ENCODE measurements at regions not wholly inside any gene's neighbourhood (a gene's known extent, or its start where the extent isn't known, plus 50 kb on each side); places are given as distances from the start of the nearest gene placed in this dataset.

DNA sequence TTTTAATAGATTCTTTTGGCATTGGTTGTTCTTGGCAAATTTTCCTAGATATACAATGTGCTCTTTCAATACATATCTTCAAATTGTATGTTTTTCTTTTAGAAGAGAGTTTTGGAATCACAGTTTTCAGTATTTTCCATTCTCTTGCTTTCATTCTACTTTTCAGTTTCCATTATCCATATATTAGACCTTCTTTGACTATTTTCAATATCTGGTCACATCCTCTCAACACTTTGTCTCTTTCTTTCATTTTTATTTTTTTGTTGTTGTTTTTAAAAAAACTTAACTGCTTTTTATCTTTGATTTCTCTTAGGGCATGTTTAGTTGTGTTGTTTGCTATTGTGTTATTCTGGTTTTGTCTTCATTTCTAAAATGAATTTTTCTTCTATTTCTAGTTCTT, 59.9 kb upstream of the CLMN start:
- H3K4me3 ChIP-seq (ENCODE audit: low read depth in 1 of 5, low read length in 5 of 5) = no peak overlapping the region
- H3K9ac ChIP-seq (ENCODE audit: low read length in 5 of 5) = no peak overlapping the region
- no peaks in the 10 kb centered on the region for H3K36me3 ChIP-seq (ENCODE audit: control insufficient read depth in 5 of 5, insufficient read depth in 5 of 5, low read length in 5 of 5)
- H3K27ac ChIP-seq (ENCODE audit: low read depth, low read length) = no peak overlapping the region
- peaks cover 0 to 7% (median 2%) of the 10 kb centered on the region in 5 donors for H3K27me3 ChIP-seq (ENCODE audit: control insufficient read depth in 5 of 5, insufficient read depth in 4 of 5, low read length in 5 of 5)
- peaks cover 0 to 43% (median 37%) of the 10 kb centered on the region in 5 donors for H3K9me3 ChIP-seq (ENCODE audit: control insufficient read depth in 5 of 5, low read length in 5 of 5)
- H3K4me1 ChIP-seq (ENCODE audit: control insufficient read depth in 5 of 5, insufficient read depth in 5 of 5, low read length in 5 of 5) = no peaks in the 10 kb centered on the region

DNA sequence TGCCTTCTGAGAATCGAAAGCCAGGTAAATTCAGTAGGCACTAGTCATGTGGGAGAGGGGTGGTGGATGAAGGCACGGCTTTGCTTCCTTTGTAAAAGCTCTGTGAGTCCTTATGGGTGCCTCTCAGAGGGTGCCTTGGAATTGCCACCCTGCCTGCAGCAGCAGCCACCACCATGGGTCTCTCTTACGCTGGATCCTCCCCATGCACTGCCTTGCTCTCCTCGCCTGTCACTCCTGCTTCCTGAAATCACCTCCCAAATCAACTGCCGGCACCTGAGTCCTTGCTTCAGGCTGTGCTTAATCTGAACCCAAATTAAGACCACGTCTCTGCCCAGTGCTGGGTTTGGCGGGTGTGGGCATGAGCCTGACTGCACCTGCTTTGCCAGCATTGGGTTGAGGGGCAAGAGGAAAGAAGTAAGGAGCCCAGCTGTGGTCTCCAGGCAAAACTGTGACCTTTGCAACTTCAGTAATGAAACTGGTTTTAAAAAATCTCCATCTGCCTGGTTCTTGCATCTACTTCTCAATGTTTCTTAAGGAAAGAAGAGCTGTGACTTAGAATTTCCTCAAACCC, 55.9 kb upstream of the CLMN start:
- no peaks in the 10 kb centered on the region for H3K36me3 ChIP-seq (ENCODE audit: control insufficient read depth in 5 of 5, insufficient read depth in 5 of 5, low read length in 5 of 5)
- H3K27me3 ChIP-seq (ENCODE audit: control insufficient read depth in 5 of 5, insufficient read depth in 4 of 5, low read length in 5 of 5) = peaks cover 0 to 7% (median 2%) of the 10 kb centered on the region in 5 donors
- H3K4me1 ChIP-seq (ENCODE audit: control insufficient read depth in 5 of 5, insufficient read depth in 5 of 5, low read length in 5 of 5) = no peaks in the 10 kb centered on the region
- no peak overlapping the region for H3K9ac ChIP-seq (ENCODE audit: low read length in 5 of 5)
- no peak overlapping the region for H3K27ac ChIP-seq (ENCODE audit: low read depth, low read length)
- no peak overlapping the region for H3K4me3 ChIP-seq (ENCODE audit: low read depth in 1 of 5, low read length in 5 of 5)
- H3K9me3 ChIP-seq (ENCODE audit: control insufficient read depth in 5 of 5, low read length in 5 of 5) = peaks cover 0 to 24% (median 21%) of the 10 kb centered on the region in 5 donors

DNA sequence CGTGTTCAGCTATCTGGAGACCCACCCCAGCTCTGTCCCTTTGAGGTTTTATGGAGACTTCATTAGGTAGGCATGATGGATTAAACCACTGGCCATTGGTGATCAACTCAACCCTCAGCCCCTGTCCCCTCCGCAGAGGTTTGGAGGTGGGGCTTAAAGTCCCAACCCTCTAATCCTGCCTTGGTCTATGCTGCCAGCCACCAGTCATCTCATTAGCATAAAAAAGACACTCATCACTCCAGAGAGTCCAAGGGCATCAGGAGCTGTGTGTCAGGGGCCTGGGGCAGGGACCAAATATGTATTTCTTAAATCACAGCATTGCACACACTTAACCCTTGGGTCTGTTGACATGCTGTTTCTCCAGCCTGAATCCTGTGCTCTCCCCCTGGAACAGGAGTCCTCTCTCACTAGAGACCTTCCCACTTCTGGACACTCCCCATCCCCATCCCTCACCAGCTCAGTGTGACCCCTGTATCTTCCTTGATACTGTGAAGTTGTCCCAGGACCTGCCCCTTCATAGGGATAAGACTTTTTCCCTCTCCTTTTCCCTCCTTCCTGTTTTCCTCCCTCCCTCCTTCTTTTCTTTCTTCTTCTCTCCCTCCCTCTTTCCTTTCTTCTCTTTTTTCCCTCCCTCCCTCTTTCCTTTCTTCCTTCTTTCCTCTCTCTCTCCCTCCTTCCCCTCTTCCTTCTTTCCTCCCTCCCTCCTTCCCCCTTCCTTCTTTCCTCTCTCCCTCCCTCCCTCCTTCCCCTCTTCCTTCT, 54.7 kb upstream of the CLMN start:
- H3K4me3 ChIP-seq (ENCODE audit: low read depth in 1 of 5, low read length in 5 of 5) = no peak overlapping the region
- H3K9me3 ChIP-seq (ENCODE audit: control insufficient read depth in 5 of 5, low read length in 5 of 5) = peaks cover 0 to 19% (median 12%) of the 10 kb centered on the region in 5 donors
- H3K27ac ChIP-seq (ENCODE audit: low read depth, low read length) = no peak overlapping the region
- H3K9ac ChIP-seq (ENCODE audit: low read length in 5 of 5) = no peak overlapping the region
- H3K36me3 ChIP-seq (ENCODE audit: control insufficient read depth in 5 of 5, insufficient read depth in 5 of 5, low read length in 5 of 5) = no peaks in the 10 kb centered on the region
- no peaks in the 10 kb centered on the region for H3K4me1 ChIP-seq (ENCODE audit: control insufficient read depth in 5 of 5, insufficient read depth in 5 of 5, low read length in 5 of 5)
- peaks cover 0 to 7% (median 2%) of the 10 kb centered on the region in 5 donors for H3K27me3 ChIP-seq (ENCODE audit: control insufficient read depth in 5 of 5, insufficient read depth in 4 of 5, low read length in 5 of 5)

GRCh38 chr14:95370076-95370475, 50.4 kb upstream of the CLMN start:
- no peaks in the 10 kb centered on the region for H3K36me3 ChIP-seq (ENCODE audit: control insufficient read depth in 5 of 5, insufficient read depth in 5 of 5, low read length in 5 of 5)
- H3K27ac ChIP-seq (ENCODE audit: low read depth, low read length) = no peak overlapping the region
- no peak overlapping the region for H3K4me3 ChIP-seq (ENCODE audit: low read depth in 1 of 5, low read length in 5 of 5)
- H3K9me3 ChIP-seq (ENCODE audit: control insufficient read depth in 5 of 5, low read length in 5 of 5) = peaks cover 0 to 2% (median 0%) of the 10 kb centered on the region in 5 donors
- H3K27me3 ChIP-seq (ENCODE audit: control insufficient read depth in 5 of 5, insufficient read depth in 4 of 5, low read length in 5 of 5) = peaks cover 0 to 2% (median 0%) of the 10 kb centered on the region in 5 donors
- no peak overlapping the region for H3K9ac ChIP-seq (ENCODE audit: low read length in 5 of 5)
- peaks cover 0 to 6% (median 0%) of the 10 kb centered on the region in 5 donors for H3K4me1 ChIP-seq (ENCODE audit: control insufficient read depth in 5 of 5, insufficient read depth in 5 of 5, low read length in 5 of 5)

Data from subcutaneous abdominal adipose tissue (tissue), 5 donors.